ENCODE measurements at regions not wholly inside any gene's neighbourhood (a gene's known extent, or its start where the extent isn't known, plus 50 kb on each side); places are given as distances from the start of the nearest gene placed in this dataset.

GRCh38 chr16:51017969-51018368 is 133.1 kb downstream of the SALL1 start:
- H3K36me3 ChIP-seq: no peaks in the 10 kb centered on the region
- intact Hi-C loops (cut with micrococcal nuclease): no loop called here
- DNase-seq: no peak
- H3K4me1 ChIP-seq: no peaks in the 10 kb centered on the region
- no peak for TF ChIP-seq CTCF (IDR thresholded peaks at IDR 0.05; ENCODE audit: borderline replicate concordance)
- peaks cover 40% of the 10 kb centered on the region for H3K27me3 ChIP-seq (ENCODE audit: low read depth)
- no peak overlapping the region for H3K4me3 ChIP-seq
- no peaks in the 10 kb centered on the region for H3K9me3 ChIP-seq (replicated peaks)
- no peak overlapping the region for H3K27ac ChIP-seq (replicated peaks)

- Histone ChIP-seq H3K4me1 (no peaks in the 10 kb centered on the region), H3K4me3 (no peak overlapping the region), H3K9me3 (replicated peaks) (peaks cover 18% of the 10 kb centered on the region), H3K27me3 (ENCODE audit: low read depth) (peaks cover 43% of the 10 kb centered on the region), H3K27ac (replicated peaks) (no peak overlapping the region), H3K36me3 (no peaks in the 10 kb centered on the region)
- intact Hi-C loops (cut with micrococcal nuclease): no loop called here
- no peak for TF ChIP-seq CTCF (IDR thresholded peaks at IDR 0.05; ENCODE audit: borderline replicate concordance)
- no peak for DNase-seq
Observed at GRCh38 chr16:51012396-51012795, 138.7 kb downstream of the SALL1 start.

GRCh38 chr16:51010817-51011216 is 140.3 kb downstream of the SALL1 start:
- no peak for TF ChIP-seq CTCF (IDR thresholded peaks at IDR 0.05; ENCODE audit: borderline replicate concordance)
- H3K27ac ChIP-seq (replicated peaks): no peak overlapping the region
- H3K9me3 ChIP-seq (replicated peaks): peaks cover 21% of the 10 kb centered on the region
- no peak for DNase-seq
- H3K4me1 ChIP-seq: no peaks in the 10 kb centered on the region
- no peak overlapping the region for H3K4me3 ChIP-seq
- intact Hi-C loops (cut with micrococcal nuclease): no loop called here
- H3K36me3 ChIP-seq: no peaks in the 10 kb centered on the region
- H3K27me3 ChIP-seq (ENCODE audit: low read depth): peaks cover 37% of the 10 kb centered on the region

DNA sequence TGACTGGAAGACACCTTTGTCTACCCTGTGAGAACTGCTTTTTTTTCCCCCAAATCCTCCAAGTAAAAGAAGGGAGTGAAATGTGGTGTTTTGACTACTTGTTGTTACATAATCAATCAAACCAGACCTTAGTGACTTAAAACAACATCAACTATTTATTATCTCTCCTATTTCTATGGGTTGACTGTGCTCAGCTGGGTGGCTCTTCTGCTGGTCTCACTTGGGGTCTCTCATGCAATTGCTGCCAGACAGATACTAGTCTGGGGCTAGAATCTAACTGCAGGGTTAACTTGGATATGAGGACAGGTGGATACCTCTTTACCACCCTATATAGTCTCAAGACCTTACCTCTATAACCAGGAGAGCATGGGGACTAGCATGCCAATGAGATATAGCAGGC is 141.3 kb downstream of the SALL1 start:
- H3K36me3 ChIP-seq: no peaks in the 10 kb centered on the region
- TF ChIP-seq CTCF (IDR thresholded peaks at IDR 0.05; ENCODE audit: borderline replicate concordance): no peak
- H3K27ac ChIP-seq (replicated peaks): no peak overlapping the region
- DNase-seq: no peak
- H3K9me3 ChIP-seq (replicated peaks): peaks cover 21% of the 10 kb centered on the region
- H3K27me3 ChIP-seq (ENCODE audit: low read depth): peaks cover 29% of the 10 kb centered on the region
- intact Hi-C loops (cut with micrococcal nuclease): no loop called here
- H3K4me1 ChIP-seq: no peaks in the 10 kb centered on the region
- H3K4me3 ChIP-seq: no peak overlapping the region

DNA sequence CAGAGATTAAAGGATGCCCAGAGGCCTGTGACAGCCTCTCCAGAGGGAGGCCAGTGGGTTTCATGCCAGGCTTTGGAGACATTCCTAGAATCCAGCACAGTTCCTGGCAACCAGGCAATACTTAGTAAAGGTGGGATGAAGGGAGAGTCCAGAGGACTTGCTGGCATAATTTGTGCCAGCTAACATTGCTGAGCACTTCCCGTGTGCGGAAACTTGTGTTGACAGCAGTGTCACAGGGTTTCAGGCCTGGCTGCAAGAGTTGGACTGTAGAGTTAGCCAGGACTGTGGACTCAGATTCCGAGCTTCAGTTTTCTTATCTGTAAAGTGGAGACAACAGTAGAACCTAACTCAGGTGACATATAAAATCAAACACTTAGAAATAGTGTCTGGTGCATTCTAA is 141.7 kb downstream of the SALL1 start:
- DNase-seq: no peak
- peaks cover 29% of the 10 kb centered on the region for H3K27me3 ChIP-seq (ENCODE audit: low read depth)
- TF ChIP-seq CTCF (IDR thresholded peaks at IDR 0.05; ENCODE audit: borderline replicate concordance): no peak
- no peaks in the 10 kb centered on the region for H3K36me3 ChIP-seq
- H3K4me3 ChIP-seq: no peak overlapping the region
- H3K4me1 ChIP-seq: no peaks in the 10 kb centered on the region
- intact Hi-C loops (cut with micrococcal nuclease): no loop called here
- H3K9me3 ChIP-seq (replicated peaks): peaks cover 21% of the 10 kb centered on the region
- H3K27ac ChIP-seq (replicated peaks): no peak overlapping the region

GRCh38 chr16:51008607-51009006 is 142.5 kb downstream of the SALL1 start:
- DNase-seq: no peak
- H3K4me1 ChIP-seq: no peaks in the 10 kb centered on the region
- peaks cover 29% of the 10 kb centered on the region for H3K27me3 ChIP-seq (ENCODE audit: low read depth)
- H3K27ac ChIP-seq (replicated peaks): no peak overlapping the region
- intact Hi-C loops (cut with micrococcal nuclease): no loop called here
- H3K4me3 ChIP-seq: no peak overlapping the region
- TF ChIP-seq CTCF (IDR thresholded peaks at IDR 0.05; ENCODE audit: borderline replicate concordance): no peak
- peaks cover 21% of the 10 kb centered on the region for H3K9me3 ChIP-seq (replicated peaks)
- H3K36me3 ChIP-seq: no peaks in the 10 kb centered on the region

Data from left ventricle myocardium inferior (tissue), 1 donor.